NCI-H2171 treated with DMSO at 0.1 percent for 48 hours (cell line): ENCODE measurements at regions not wholly inside any gene's neighbourhood (a gene's known extent, or its start where the extent isn't known, plus 50 kb on each side); places are given as distances from the start of the nearest gene placed in this dataset.
"Not testable (repeated sequence)": the region's sequence is repeated elsewhere in the genome, so short reads cannot be mapped to it uniquely, and the experiment has no call there.

ENCODE experiments used
- DNase-seq: peaks from one replicate; lab custom pipeline; 2025; lab: John Stamatoyannopoulos, UW

DNA sequence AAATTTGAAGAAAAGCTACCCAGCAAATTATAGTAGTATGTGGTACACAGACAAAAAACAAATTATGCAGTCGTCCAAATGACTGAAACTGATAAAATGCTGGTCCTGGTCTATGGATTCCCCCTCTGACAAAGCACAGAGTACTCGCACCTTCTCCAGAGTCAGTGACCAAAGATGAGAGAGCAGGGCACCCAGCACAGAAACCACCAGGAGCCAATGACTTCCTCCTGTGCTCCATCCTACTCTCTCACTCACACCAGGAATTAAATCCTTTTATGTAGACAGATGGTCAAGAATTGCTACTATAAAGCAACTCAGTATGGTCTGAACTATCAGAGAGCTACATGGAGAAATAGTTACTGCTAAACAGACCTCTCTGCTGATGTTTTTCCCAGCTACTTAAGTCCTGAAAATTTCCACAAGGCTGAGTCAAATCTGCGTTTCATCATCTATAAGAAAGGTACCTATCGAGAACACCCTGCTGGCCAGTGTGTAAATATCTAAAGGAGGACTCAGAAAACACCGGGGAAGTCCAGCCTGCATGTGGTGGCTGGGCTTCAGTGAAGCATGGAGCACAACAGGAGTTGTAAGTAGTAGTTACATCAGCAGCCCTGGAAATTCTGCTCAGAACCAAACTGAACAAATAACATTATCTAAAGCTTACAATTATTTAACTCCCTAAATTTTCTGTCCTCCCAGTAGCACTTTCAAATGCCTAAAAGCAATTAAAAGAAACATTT, 84.5 kb upstream of the FBXO28 start:
- not testable (repeated sequence) for DNase-seq

DNA sequence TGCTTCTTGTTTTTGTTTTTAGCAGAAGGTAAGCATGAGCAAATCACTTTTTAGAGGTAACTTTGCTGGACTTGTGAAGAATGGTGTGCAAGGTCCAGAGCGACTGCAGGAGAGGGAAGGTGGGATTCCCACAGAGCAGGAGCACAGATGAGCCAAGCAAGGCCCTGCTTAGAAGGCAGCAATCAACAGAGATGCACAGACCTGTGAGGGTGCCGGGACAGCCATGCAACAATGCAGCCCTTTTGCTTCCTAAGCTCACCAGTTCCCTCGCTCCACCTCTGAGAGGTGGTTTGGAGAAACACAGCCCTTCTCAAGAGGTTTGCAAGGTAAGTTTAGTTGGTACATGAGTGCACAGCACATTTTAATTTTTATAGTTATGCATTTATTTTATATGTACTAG, 85.1 kb upstream of the FBXO28 start:
- DNase-seq = not testable (repeated sequence)

DNA sequence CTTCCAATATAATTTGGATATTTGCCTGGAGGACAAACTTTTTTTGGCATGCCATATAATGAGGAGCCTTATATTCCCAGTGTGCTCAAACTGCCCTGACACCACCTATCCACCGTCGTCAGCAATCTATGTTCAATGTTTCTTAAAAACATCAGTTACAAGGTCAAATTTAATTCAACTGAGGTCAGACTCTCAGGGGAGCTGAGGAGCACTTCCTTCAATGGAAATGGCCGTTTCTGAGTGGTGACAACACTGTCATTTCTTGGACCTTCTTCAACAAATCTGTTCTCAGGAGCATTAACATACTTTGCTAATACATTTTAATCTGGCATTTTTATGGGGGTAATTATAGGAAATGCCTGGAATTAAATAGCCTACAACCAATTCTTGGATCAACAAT, 90.8 kb upstream of the FBXO28 start:
- not testable (repeated sequence) for DNase-seq

DNA sequence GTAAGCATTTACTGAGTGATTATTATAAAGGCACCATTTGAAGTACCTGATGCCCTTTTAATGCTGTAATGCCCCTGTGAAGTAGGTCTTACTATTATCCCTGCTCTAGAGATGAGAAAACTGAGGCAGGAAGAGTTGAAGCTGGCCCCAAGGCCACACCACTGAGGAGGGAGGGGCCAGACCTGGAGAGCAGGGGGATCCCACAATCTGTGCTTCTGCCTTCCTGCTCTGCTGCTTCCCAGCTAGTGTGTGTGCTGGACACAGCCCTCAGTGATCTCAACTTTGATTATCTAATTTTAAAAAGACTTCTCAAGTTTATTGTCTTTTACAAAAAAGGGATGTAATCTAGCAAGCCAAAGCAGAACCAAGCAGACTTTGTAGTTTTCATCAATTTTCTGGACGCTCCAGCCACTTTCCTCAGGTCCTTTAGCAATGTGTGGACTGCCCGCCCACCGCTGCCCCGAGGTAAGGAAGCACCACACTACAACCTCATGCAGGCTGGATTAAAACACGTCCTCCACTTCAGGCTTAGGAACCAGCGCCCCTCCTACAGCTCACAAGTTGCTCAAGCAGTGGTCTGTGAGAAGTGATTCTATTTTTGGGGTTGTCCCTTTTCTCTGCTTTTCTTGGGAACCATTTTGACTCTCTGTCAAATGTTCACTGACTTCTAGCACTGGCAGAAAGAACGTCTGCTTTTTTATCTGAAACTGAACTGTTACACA, 91.5 kb upstream of the FBXO28 start:
- DNase-seq = not testable (repeated sequence)

DNA sequence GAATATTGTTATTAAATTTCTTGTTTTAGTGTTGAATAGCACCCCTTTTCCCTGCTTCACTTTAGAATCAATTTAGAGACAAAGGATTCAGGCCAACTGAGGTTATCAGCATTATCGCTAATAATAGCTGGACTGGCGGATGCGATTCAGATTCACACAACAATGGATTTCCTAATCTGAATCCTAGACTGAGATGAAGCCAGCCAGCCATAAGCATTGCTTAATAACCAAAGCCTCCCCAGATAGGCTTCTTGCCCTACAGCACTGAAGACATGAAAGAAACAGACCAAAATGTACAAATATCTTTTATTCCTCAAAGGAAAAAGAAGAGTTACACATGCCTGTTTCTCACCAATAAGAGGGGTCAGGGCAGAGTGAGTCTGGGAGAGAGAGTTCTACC, 94.0 kb upstream of the FBXO28 start:
- DNase-seq = not testable (repeated sequence)

DNA sequence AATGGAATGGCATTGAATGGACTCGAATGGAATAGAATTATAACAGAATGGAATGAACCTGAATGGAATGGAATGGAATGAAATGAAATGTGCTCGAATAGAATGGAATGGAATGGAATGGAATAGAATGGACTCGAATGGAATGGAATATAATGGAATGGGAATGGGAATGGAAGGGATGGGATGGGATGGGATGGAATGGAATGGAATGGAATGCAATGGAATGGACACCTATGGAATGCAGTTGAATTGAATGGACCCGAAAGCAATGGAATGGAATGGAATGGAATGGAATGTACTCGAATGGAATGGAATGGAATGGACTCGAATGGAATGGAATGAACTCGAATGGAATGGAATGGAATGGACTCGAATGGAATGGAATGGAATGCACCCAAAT, 98.1 kb upstream of the FBXO28 start:
- not testable (repeated sequence) for DNase-seq

DNA sequence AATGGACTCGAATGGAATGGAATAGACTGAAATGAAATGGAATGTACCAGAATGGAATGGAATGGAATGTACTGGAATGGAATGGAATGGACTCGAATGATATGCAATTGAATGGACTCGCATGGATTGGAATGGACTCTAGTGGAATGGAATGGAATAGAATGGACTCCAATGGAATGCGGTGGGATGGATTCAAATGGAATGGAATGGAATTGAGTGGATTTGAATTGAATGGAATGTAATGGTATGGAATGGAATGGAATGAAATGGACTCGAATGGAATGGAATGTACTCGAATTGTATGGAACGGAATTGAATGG, 99.6 kb upstream of the FBXO28 start:
- DNase-seq = no peak

DNA sequence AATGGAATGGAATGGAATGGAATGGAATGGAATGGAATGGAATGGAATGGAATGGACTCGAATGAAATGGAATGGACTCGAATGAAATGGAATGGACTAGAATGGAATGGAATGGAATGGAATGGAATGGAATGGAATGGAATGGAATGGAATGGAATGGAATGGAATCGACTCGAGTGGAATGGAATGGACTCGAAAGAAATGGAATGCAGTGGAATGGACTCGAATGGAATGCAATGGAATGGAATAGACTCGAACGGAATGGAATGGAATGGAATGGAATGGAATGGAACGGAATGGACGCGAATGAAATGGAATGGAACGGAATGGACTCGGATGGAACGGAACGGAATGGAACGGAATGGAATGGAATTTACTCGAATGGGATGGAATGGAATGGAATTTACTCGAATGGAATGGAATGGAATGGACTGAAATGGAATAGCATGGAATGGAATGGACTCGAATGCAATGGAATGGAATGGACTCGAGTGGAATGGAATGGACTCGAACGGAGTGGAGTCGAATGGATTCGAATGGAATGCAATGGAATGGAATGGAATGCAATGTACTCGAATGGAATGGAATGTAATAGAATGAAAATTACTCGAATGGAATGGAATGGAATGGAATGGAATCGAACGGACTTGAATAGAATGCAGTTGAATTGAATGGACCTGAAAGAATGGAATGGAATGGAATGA, 100.1 kb upstream of the FBXO28 start:
- DNase-seq = not testable (repeated sequence)

DNA sequence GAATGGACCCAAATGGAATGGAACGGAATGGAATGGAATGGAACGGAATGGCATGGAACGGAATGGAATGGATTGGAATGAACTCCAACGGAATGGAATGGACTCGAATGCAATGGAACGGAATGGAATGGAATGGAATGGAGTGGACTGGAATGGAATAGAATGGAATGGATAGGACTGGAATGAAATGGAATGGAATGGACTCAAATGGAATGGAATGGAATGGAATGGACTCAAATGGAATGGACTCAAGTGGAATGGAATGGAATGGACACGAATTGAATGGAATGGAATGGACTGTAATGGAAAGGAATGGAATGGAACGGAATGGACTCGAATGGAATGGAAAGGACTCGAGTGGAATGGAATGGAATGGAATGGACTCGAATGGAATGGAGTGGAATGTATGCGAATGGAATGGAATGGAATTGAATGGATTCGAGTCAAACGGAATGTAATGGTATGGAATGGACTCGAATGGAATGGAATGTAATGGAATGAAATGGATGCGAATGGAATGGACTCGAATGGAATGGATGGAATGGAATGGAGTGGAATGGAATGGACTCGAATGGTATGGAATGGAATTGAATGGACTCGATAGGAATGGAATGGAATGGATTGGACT, 101.0 kb upstream of the FBXO28 start:
- not testable (repeated sequence) for DNase-seq

DNA sequence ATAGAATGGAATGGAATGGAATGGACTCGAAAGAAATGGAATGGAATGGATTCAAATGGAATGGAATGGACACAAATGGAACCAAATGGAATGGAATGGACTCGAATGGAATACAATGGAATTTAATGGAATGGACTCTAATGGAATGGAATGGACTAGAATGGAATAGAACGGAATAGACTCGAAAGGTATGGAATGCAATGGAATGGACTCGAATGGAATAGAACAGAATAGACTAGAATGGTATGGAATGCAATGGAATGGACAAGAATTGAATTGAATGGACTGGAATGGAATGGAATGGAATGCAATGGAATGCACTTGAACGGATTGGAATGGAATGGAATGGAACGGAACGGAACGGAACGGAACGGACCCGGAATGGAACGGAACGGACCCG, 101.7 kb upstream of the FBXO28 start:
- not testable (repeated sequence) for DNase-seq

DNA sequence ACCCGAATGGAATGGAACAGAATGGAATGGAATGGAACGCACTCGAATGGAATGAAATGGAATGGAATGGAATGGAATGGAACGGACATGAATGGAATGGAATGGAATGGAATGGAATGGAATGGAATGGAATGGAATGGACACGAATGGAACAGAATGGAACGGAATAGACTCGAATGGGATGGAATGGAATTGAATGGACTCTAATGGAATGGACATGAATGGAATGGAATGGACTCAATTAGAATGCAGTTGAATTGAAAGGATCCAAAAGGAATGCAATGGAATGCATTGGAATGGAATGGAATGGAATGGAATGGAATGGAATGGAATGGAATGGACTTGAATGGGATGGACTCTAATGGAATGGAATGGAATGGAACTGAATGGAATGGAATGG, 102.2 kb upstream of the FBXO28 start:
- not testable (repeated sequence) for DNase-seq

DNA sequence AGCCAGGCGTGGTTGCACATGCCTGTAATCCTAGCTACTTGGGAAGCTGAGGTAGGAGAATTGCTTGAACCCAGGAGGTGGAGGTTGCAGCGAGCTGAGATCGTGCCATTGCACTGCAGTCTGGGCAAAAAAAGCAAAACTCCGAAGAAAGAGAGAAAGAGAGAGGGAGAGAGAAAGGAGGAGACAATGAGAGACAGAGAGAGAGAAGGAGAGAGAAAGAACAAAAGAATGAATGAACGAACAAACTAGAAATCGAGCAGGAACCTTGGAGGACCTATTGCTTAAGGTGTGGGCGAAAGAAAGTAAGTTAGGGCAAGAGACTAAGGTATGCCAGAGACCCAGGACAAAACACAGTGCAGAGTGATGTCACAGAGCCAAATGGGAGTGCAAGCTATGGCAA, 102.8 kb upstream of the FBXO28 start:
- DNase-seq = not testable (repeated sequence)

DNA sequence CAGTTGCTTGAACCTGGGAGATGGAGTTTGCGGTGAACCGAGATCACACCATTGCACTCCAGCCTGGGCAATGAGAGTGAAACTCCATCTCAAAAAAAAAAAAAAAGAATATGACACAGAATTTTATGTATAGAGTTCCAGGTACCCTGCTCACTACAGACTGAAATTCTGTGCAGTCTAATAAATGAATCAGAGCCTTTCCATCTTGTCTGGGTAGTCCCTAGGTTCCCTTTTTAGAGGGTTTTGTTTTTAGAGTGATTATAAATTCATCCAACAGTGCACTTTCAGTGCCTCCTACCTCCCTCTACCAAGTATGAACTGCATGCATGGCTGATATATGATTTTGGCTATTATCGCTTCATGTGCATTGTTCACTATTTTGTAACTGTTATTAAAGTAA, 107.9 kb upstream of the FBXO28 start:
- not testable (repeated sequence) for DNase-seq

DNA sequence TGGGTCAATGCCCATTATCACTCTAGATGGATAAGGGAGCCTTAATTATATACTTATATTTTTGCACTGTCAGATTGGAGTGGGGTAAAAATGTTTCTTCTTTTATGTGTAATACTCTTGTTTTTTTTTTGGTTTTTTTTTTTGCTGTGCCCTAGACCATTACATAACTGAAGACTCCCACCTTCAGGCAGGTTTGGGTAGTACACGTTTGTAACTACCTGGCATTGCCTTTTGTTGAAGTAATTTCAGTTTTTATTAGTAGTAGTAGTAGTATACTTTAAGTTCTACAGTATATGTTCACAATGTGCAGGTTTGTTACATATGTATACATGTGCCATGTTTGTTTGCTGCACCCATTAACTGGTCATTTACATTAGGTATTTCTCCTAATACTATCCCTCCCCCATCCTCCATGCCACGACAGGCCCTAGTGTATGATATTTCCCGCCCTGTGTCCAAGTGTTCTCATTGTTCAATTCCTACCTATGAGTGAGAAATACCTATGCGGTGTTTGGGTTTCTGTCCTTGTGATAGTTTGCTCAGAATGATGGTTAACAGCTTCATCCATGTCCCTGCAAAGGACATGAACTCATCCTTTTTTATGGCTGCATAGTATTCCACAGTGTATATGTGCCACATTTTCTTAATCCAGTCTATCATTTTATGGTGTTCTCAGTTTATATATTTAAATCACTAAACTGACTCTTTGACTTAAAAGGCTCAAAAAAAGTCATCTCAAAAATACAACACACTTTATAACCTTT, 109.2 kb upstream of the FBXO28 start:
- peak; percentile 52 for DNase-seq

DNA sequence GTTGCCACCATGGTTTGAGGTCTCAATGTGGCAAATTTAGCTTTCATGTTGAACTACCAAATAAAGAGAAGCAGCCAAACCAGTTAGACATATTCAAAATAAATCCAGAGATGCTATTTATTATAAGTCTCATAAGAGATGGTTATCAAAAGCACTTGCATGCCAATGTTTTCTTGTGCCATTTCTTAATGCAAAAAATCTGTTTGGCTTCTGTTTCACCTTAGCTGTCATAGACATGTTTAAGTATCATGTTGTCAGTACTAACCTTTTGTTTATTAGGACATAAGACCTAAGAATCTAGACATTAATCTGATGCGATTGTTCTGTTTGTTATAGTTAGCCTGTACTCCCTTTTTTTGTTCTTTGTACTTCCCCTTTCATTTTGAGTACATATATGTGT, 110.0 kb upstream of the FBXO28 start:
- DNase-seq = peak; percentile 30

DNA sequence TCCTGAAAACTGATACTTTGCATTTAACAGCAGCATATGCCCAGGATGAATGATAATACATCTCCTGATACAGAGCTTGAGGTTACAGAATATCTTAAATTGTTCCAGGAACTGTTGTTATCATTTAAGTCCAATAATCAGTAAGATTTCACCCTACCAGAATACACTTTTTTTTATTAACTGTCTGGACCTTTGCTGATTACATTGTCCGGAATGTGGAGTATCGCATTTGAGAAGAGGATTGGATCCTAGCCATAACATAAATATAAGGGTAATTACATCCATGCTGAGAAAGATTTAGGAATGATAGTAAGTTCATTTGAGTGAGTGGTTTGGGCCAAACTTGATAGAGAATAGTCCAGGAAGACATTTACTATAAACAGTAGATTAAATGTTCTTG, 112.2 kb upstream of the FBXO28 start:
- not testable (repeated sequence) for DNase-seq

DNA sequence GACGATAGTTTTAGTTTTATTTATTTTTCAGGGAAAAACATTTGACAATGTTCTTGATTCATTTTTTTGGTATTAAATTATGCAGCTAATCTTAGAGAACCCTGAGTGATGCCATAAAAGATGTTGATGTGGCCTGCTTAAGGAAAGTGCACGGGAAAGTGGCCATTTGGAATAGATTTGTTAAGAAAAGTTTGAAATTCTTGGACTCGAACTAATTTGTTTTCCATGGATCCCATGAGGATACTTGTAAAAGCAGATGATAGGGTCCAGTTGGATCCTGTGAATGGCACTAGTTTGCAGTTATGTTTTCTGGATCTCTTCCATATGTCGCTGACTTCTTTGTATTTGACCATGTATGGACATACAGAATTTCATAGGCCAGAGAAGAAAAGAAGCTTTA, 114.2 kb upstream of the FBXO28 start:
- DNase-seq = not testable (repeated sequence)

DNA sequence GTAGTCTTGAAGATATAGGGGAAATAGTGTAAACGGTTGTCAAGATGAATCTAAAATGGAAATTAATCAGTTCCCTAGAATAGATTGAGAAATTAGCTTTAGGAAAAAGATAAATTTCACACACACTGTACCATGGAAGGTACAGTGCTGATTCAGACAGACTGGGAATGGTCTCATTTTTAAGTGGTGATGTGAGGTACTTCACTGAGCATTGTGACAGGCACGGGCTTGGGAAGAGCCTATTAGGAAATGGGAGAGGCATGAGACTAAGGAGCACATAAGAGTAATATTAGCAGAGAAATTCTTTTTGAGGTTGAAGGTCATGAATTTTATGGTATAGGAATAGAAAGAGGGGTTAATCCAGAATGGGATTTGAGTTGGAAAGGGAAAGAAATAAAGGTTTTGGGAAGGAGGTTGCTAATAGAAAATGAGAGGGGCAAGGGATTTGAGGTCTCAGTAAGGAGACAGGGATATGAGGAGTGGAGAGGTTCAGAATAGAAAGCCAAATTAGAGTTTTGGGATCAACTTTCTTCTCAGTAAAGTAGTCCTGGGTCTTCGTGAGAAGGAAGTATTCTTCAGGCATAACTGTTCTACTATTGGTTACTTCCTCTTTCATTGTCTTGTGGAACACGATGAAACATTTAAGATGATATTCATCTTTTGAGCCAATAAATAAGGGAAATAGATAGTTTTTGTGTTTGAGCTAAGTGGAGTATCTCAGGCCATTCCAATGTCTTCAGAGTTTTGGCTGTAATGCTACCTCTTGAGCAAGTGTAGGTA, 115.0 kb upstream of the FBXO28 start:
- not testable (repeated sequence) for DNase-seq

DNA sequence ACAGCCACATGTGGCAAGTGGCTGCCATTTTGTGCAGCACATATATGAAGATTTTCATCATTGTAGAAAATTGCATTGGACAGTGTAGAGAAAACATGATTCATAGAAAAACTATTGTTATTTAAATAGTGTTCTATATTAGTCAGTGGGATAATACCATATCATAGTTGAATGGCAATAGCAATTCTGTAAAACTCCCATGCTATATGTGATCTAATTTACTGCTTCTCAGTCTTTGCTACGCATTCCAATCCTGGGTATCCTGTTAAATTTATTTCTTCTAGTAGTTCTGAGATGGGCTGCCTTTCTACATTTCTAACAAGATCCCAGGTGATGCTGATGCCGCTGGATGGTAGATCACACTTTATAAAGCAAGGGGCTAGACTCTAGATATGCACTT, 117.5 kb upstream of the FBXO28 start:
- DNase-seq = not testable (repeated sequence)

DNA sequence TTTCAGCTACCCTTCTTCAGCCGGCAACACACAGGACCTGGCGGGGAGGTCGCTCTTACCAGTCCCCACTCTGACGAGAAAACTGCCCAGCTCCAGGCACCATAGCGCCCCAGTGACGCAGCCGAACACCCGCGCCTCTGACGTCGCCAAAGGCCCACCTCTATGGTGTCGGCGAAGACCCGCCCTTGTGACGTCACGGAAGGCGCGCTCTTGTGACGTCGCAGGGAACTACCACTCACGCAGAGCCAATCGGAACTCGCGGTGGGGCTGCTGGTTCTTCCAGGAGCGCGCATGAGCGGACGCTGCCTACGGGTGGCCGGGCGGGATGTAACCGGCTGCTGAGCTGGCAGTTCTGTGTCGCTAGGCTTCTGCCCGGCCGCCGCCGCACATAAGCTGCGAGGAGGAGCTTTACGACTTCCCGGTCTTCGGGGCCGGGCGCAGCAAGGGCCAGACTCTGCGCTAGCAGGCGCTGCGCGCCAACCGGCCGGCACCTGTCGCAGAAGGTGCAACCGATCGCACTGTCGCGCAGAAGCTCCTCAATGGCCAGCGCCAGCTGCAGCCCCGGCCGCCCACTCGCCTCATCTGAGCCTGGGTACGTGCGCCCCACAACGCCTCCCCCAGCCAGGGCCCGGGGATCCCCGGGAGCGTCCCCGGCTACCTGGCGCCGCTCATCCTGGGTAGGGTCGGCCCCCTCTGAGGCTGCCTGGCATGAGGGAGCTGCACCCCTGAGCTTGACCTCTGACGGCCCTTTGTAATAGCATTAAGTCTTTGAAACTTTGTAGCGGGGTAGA, 121.3 kb upstream of the FBXO28 start:
- peak; percentile 98 for DNase-seq
